H1 (cell line): ENCODE measurements at regions not wholly inside any gene's neighbourhood (a gene's known extent, or its start where the extent isn't known, plus 50 kb on each side); places are given as distances from the start of the nearest gene placed in this dataset.

ENCODE experiments used
- SIN3A ChIP-seq, 2 experiments: IDR thresholded peaks in 1 of 2; conservative IDR thresholded peaks in 1 of 2; 2 replicates each; pipeline ENCODE4 v1.6.1; 2011 to 2012; ENCODE audit warnings: low read length in 2 of 2, improper control_type of control experiment in 1 of 2, low read depth in 1 of 2, mild to moderate bottlenecking in 1 of 2

DNA sequence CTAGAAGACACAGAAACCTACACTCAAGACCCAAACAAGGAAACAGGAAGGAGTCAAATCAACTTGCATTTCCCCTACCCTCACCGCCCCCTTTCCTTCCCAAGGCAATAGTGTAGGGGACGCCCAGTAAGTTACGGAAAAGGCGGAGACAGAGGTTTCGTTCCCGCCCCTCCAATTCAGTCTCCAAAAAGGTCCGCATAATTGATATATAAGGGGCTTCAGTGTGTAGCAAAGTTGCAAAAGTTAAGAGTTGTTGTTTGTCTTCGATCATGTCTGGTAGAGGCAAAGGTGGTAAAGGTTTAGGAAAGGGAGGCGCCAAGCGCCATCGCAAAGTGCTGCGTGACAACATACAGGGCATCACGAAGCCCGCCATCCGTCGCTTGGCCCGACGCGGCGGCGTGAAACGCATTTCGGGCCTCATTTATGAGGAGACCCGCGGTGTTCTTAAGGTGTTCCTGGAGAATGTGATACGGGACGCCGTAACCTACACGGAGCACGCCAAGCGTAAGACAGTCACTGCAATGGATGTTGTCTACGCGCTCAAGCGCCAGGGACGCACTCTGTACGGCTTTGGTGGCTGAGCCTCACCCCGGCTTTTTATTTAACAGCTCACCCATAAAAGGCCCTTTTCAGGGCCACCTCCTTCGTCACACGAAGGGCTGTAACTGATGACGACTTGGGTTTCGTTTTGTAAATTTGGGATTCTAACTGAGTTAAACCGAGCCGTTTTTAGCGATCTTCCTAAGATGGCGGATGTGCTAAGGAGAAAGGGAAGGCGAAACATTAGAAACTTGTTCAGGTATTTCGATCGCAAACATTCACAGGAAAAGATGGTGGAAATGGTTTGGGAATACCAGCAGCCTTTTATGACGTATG is 124.6 kb upstream of the BTN3A2 start (continued):
- peak in 1 of 2 experiments; percentile 84; a peak in 1 of 4 replicates for TF ChIP-seq SIN3A (conservative IDR thresholded peaks at IDR 0.05 in 1 of 2, IDR thresholded peaks at IDR 0.05 in 1 of 2; ENCODE audit: low read depth in 1 of 2, low read length in 2 of 2)
